Right cardiac atrium (tissue), 5 donors: ENCODE measurements at regions not wholly inside any gene's neighbourhood (a gene's known extent, or its start where the extent isn't known, plus 50 kb on each side); places are given as distances from the start of the nearest gene placed in this dataset.

ENCODE experiments used
- ATAC-seq, 2 donors: fragments of 200-7000 bp; cut with Tn5 transposase; one replicate each; pipeline versions ENCODE4 v1.8.0 to v1.9.1; 2020; ENCODE audit warnings: moderate library complexity in 2 of 2, mild to moderate bottlenecking in 1 of 2
- DNase-seq, 3 donors: peaks; one replicate each; pipeline ENCODE4 v3.0.0-alpha.2; 2020
- H3K27ac ChIP-seq: one replicate; pipeline ENCODE4 v1.5.1; 2013; ENCODE audit warnings: mild to moderate bottlenecking, low read length, control low read depth, moderate library complexity
- H3K27me3 ChIP-seq: one replicate; pipeline ENCODE4 v1.6.1; 2013; ENCODE audit not compliant: control insufficient read depth, insufficient read depth
- H3K4me1 ChIP-seq: one replicate; pipeline ENCODE4 v1.6.1; 2013; ENCODE audit warnings: low read length; ENCODE audit not compliant: control insufficient read depth, insufficient read depth
- H3K4me3 ChIP-seq: one replicate; pipeline ENCODE4 v1.5.1; 2013; ENCODE audit warnings: low read length, control low read depth
- H3K9me3 ChIP-seq: one replicate; pipeline ENCODE4 v1.6.1; 2013; ENCODE audit warnings: low read length; ENCODE audit not compliant: control insufficient read depth
- WGBS: extraction: QIAGEN DNeasy Blood & Tissue Kit; methylation state at CpG from one replicate; pipeline ENCODE4 v1.1.7; 2013; 5-methylcytosine and 5-hydroxymethylcytosine counted together
- intact Hi-C, 4 donors: fragments of 100-400 bp; cut with DNase I; formaldehyde crosslinking; loops; one replicate each; pipeline versions ENCODE4 v1.11.0 to v1.14.0; 2022 to 2023
- donor health status: healthy with polysubstance abuse.
- donor health status: DM: no; HTN: yes; CAD: no.
- donor health status: DM: no; HTN: no; CAD: no.
- donor health status: DM: no; HTN: yes; CAD: no; lungs with severe emphysema.
- donor health status: DM: yes; HTN: yes; CAD: no.

- no peaks in the 10 kb centered on the region for H3K4me1 ChIP-seq
- no peak overlapping the region for H3K27ac ChIP-seq
- no peaks in the 10 kb centered on the region for H3K9me3 ChIP-seq
- no peaks in the 10 kb centered on the region for H3K27me3 ChIP-seq
- DNase-seq (no peak), ATAC-seq (no peak)
- no peak overlapping the region for H3K4me3 ChIP-seq
- intact Hi-C loops, result no loop called here
Observed at GRCh38 chr1:14010476-14010875, 310.5 kb downstream of the PRDM2 start.

DNA sequence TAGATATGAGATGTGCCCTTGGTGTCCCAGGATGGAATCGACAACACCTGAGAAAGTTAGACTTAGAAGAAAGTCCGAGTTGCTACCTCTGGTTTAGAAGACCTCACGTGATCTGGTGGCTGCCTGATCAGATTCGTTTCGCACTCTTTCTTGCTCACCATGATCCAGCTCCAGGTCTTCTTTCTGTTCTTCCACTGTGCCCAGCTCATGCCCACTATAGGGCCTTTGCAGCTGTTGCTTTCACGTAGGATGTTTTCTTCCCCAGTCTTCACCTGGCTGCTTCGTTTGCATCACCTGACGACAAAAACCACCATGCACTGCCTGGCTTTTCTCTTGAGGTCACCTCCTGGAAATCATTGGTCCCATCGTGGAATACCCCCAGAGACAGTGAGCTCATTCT is 311.1 kb downstream of the PRDM2 start:
- no peaks in the 10 kb centered on the region for H3K4me1 ChIP-seq
- 71% methylated on average over 9 of the region's 9 CpGs for WGBS
- intact Hi-C loops, result no loop called here
- ATAC-seq (no peak), DNase-seq (no peak)
- H3K27ac ChIP-seq, result no peak overlapping the region
- H3K9me3 ChIP-seq, result no peaks in the 10 kb centered on the region
- no peaks in the 10 kb centered on the region for H3K27me3 ChIP-seq
- no peak overlapping the region for H3K4me3 ChIP-seq

GRCh38 chr1:14011888-14012287 is 311.9 kb downstream of the PRDM2 start:
- Histone ChIP-seq H3K27ac (no peak overlapping the region), H3K4me1 (no peaks in the 10 kb centered on the region), H3K4me3 (no peak overlapping the region), H3K27me3 (no peaks in the 10 kb centered on the region), H3K9me3 (no peaks in the 10 kb centered on the region)
- ATAC-seq (no peak), DNase-seq (no peak)
- intact Hi-C loops, result no loop called here

DNA sequence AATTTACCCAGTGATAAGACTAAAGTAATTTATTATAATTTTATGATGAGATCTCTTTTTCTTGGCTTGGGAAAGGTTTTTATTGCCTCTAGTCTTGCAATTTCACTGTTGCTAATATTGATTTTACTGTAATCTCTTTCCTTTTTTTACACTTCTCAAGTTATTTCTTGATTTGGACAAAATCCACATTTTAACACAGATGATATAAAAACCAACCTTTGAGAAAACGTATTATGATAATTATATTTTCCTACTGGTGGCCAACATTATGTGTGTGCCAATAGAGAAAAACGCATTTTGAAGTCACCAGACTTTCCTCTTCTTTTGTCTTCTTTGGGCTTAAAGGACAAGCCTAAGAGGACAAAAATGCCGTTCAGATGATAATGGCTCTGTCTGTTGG is 314.9 kb downstream of the PRDM2 start:
- Histone ChIP-seq H3K9me3 (no peaks in the 10 kb centered on the region), H3K27ac (no peak overlapping the region), H3K4me1 (no peaks in the 10 kb centered on the region), H3K27me3 (no peaks in the 10 kb centered on the region), H3K4me3 (no peak overlapping the region)
- intact Hi-C loops, result no loop called here
- DNase-seq (no peak), ATAC-seq (no peak)
- 43% methylated on average over 3 of the region's 3 CpGs for WGBS

- DNase-seq (no peak), ATAC-seq (no peak)
- Histone ChIP-seq H3K4me3 (no peak overlapping the region), H3K9me3 (no peaks in the 10 kb centered on the region), H3K27ac (no peak overlapping the region), H3K27me3 (no peaks in the 10 kb centered on the region), H3K4me1 (no peaks in the 10 kb centered on the region)
- intact Hi-C loops, result no loop called here
- 52% methylated on average over 4 of the region's 4 CpGs for WGBS
Observed at GRCh38 chr1:14015917-14016316, 315.9 kb downstream of the PRDM2 start.

DNA sequence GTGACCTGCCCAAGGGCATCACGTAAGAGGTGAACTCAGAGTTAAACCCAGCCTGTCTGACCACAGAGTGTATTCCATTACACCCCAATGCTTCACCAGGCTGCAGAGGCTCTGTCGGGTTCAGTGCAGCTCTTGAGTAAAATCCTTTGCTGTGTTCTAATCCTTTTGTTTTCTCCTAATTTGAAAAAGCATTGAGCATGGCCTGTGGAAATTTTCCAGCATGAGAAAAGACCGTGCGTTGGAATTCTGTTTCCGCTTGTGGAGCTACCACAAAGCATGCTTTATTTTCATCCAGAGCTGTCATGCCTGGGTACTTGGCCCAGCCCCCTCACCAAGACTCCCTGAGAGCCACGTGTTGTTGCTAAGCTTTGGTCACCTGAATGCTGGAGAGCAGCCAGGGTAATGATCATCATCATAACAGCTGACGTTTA is 317.6 kb downstream of the PRDM2 start:
- Histone ChIP-seq H3K27ac (no peak overlapping the region), H3K4me3 (no peak overlapping the region), H3K4me1 (no peaks in the 10 kb centered on the region), H3K27me3 (no peaks in the 10 kb centered on the region), H3K9me3 (no peaks in the 10 kb centered on the region)
- 46% methylated on average over 7 of the region's 7 CpGs for whole genome bisulfite sequencing
- DNase-seq (no peak), ATAC-seq (no peak)
- intact Hi-C loops, result no loop called here

GRCh38 chr1:14019461-14019860 is 319.5 kb downstream of the PRDM2 start:
- no peak for ATAC-seq
- H3K27me3 ChIP-seq, result no peaks in the 10 kb centered on the region
- H3K4me3 ChIP-seq, result no peak overlapping the region
- no peaks in the 10 kb centered on the region for H3K9me3 ChIP-seq
- peaks cover 1% of the 10 kb centered on the region for H3K4me1 ChIP-seq
- no peak overlapping the region for H3K27ac ChIP-seq
- no peak for DNase-seq
- intact Hi-C loops, result no loop called here
- WGBS, result 98% methylated on average over 1 of the region's 1 CpG

- H3K27me3 ChIP-seq, result no peaks in the 10 kb centered on the region
- H3K4me3 ChIP-seq, result no peak overlapping the region
- no peak overlapping the region for H3K27ac ChIP-seq
- H3K4me1 ChIP-seq, result peaks cover 1% of the 10 kb centered on the region
- DNase-seq (no peak), ATAC-seq (no peak)
- intact Hi-C loops, result no loop called here
- H3K9me3 ChIP-seq, result no peaks in the 10 kb centered on the region
- 79% methylated on average over 2 of the region's 2 CpGs for WGBS
Observed at GRCh38 chr1:14020006-14020405, 320.0 kb downstream of the PRDM2 start.

GRCh38 chr1:14027099-14027498 is 327.1 kb downstream of the PRDM2 start:
- no peak overlapping the region for H3K27ac ChIP-seq
- no peak for ATAC-seq
- 76% methylated on average over 8 of the region's 8 CpGs for WGBS

GRCh38 chr1:14031461-14031860 is 331.5 kb downstream of the PRDM2 start:
- intact Hi-C loops, result no loop called here
- Histone ChIP-seq H3K27ac (no peak overlapping the region), H3K4me1 (no peaks in the 10 kb centered on the region), H3K9me3 (no peaks in the 10 kb centered on the region), H3K27me3 (no peaks in the 10 kb centered on the region), H3K4me3 (no peak overlapping the region)
- WGBS, result 43% methylated on average over 3 of the region's 3 CpGs
- DNase-seq (no peak), ATAC-seq (no peak)

More at GRCh38 chr1:14027099-14027498, 327.1 kb downstream of the PRDM2 start:
- DNase-seq, result no peak
- H3K4me1 ChIP-seq, result peaks cover 1% of the 10 kb centered on the region
- no peak overlapping the region for H3K4me3 ChIP-seq
- no peaks in the 10 kb centered on the region for H3K27me3 ChIP-seq
- no peaks in the 10 kb centered on the region for H3K9me3 ChIP-seq
- intact Hi-C loops, result no loop called here

GRCh38 chr1:14034506-14034905 is 334.5 kb downstream of the PRDM2 start:
- Histone ChIP-seq H3K4me3 (no peak overlapping the region), H3K9me3 (no peaks in the 10 kb centered on the region), H3K27me3 (no peaks in the 10 kb centered on the region), H3K4me1 (no peaks in the 10 kb centered on the region), H3K27ac (no peak overlapping the region)
- no peak for ATAC-seq
- DNase-seq, result no peak
- WGBS, result 73% methylated on average over 5 of the region's 5 CpGs
- intact Hi-C loops, result no loop called here

DNA sequence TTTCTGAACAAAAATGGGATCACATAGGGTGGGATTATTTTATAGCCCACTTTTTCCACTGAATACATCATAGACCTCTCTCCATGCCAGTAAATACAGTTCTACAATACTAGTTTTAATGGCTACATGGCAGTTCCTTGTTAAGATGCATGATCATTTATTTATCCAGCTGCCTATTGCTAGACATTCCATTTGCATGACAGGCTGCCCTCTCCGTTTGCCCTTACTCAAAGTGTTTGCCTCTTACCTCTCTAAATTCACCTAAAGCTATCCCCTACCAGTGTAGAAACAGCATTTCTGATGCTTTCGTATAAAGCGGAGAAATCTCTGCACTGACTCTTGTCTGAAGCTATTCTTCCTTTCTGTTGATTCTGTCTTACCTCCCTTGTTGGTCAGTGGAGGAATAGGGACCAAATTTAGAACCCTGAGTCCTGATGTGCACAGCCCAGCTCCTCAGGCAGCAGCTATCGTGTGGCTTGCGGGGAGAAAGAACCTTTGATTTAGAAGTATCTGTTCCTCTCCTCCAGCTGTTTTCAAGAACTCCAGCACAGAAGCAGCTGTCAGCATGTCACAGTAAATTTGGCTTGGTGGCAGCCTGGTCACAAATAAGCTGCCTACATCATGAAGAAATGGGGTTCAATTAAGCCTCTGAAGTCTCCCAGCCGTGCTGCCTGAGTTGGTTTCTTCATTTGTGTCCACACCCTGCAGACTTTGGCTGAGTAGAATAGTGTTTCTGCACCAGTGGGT is 337.3 kb downstream of the PRDM2 start:
- DNase-seq (no peak), ATAC-seq (no peak)
- 58% methylated on average over 6 of the region's 6 CpGs for WGBS
- intact Hi-C loops, result no loop called here
- H3K4me3 ChIP-seq, result no peak overlapping the region
- H3K27me3 ChIP-seq, result no peaks in the 10 kb centered on the region
- H3K9me3 ChIP-seq, result peaks cover under 1% of the 10 kb centered on the region
- no peaks in the 10 kb centered on the region for H3K4me1 ChIP-seq
- no peak overlapping the region for H3K27ac ChIP-seq
